ENCODE measurements at regions not wholly inside any gene's neighbourhood (a gene's known extent, or its start where the extent isn't known, plus 50 kb on each side); places are given as distances from the start of the nearest gene placed in this dataset.

DNA sequence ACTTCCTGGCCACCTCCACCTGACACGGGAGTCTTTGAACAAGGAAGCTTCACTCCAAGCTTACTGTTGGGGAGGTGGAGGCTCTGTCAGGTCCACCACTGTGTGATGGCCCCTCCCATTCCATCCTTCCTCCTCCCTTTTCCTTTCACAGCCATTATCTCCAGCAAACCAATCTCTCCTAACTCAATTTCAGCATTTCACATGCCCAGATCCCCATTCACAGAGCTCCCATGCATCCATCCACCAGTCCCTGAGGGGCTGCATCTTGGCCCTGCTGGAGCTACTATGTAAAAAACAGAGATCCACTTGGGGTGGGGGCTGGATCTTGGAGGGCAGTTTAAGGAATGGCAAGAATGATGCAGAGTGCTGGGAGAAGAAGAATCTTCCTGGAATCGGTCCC is 129.0 kb upstream of the COPS8 start:
- Histone ChIP-seq H3K4me3 (no peak overlapping the region), H3K27ac (no peak overlapping the region)
- TF ChIP-seq, protein P1, sequence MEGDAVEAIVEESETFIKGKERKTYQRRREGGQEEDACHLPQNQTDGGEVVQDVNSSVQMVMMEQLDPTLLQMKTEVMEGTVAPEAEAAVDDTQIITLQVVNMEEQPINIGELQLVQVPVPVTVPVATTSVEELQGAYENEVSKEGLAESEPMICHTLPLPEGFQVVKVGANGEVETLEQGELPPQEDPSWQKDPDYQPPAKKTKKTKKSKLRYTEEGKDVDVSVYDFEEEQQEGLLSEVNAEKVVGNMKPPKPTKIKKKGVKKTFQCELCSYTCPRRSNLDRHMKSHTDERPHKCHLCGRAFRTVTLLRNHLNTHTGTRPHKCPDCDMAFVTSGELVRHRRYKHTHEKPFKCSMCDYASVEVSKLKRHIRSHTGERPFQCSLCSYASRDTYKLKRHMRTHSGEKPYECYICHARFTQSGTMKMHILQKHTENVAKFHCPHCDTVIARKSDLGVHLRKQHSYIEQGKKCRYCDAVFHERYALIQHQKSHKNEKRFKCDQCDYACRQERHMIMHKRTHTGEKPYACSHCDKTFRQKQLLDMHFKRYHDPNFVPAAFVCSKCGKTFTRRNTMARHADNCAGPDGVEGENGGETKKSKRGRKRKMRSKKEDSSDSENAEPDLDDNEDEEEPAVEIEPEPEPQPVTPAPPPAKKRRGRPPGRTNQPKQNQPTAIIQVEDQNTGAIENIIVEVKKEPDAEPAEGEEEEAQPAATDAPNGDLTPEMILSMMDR (IDR thresholded peaks at IDR 0.05) = no peak
- DNase-seq (ENCODE audit: low spot score) = peak; percentile 57

DNA sequence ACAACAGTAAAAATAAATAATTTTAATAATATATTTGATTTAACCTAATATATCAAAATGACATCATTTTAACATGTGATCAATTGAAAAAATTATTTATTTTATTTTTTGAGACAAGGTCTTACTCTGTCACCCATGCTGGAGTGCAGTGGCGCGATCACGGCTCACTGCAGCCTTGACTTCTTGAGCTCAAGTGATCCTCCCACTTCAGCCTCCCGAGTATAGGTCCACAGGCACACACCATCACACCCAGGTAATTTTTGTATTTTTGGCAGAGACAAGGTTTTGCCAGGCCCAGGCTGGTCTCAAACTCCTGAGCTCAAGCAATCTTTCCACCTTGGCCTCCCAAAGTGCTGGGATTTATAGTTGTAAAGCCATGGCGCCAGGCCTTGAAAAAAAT is 126.7 kb upstream of the COPS8 start:
- peak; percentile 22 for DNase-seq (ENCODE audit: low spot score)
- no peak overlapping the region for H3K27ac ChIP-seq
- TF ChIP-seq, protein P1 (IDR thresholded peaks at IDR 0.05) = no peak

DNA sequence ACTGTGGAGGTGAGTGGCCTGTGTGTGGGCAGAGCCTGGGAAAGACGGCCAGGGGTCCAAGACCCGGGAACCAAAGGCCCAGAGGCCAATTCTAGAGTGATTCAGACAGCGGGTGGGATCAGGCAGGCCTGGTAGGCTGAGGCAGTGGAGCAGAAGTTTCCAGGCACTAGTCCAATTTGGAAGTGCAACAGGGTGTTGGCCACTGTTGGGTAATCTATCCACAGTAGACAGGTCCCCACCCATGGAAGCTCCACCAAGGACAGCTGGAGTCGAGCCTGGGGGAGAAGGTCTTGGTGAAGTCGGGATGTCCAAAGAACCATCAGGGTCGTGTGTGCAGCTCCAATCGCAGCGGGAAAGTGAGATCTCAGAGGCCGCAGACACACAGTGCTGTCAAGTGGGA is 125.8 kb upstream of the COPS8 start:
- TF ChIP-seq, protein P1 (IDR thresholded peaks at IDR 0.05) = no peak
- peak; percentile 75 for DNase-seq (ENCODE audit: low spot score)
- Histone ChIP-seq H3K27ac (peak overlapping the region in 1 of 2 donors; percentile 51), H3K4me3 (no peak overlapping the region)

More for the DNA sequence above, 126.7 kb upstream of the COPS8 start:
- no peak overlapping the region for H3K4me3 ChIP-seq

DNA sequence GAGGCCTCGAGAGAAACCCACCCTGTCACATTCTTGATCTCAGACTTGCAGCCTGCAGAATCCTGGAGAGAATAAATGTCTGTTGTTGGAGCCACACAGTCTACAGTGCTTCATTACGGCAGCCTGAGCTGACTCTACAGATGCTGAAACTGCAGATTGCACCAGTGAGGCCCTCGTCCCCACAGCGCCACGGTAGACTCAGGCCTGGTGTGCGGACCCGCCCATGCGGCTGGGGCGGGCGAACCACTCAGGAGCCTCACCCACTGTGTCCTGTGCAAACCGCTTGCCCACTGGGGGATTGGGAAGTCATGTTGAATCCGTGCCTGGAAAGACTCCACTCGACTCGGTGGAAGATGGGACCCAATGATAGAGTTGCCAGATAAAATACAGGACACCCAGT is 125.2 kb upstream of the COPS8 start:
- no peak overlapping the region for H3K4me3 ChIP-seq
- DNase-seq (ENCODE audit: low spot score) = peak; percentile 72
- TF ChIP-seq, protein P1 (IDR thresholded peaks at IDR 0.05) = no peak
- H3K27ac ChIP-seq = peak overlapping the region in 1 of 2 donors; percentile 51

DNA sequence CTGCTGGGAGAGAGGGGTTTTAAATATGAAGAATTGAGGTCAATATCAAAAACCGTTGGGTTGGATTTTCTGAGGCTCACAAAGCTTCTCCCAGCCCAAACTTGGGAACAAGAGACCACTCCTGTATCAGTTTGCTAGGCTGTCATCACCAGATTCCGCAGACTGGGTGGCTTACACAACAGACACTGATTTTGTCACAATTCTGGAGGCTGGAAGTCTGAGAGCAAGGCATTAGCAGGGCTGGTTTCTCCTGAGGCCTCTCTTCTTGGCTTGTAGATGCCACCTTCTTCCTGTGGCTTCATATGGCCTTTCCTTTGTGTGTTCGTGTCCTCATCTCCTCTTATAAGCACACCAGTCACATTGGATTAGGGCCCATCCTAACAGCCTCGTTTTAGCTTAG is 122.9 kb upstream of the COPS8 start:
- Histone ChIP-seq H3K27ac (no peak overlapping the region), H3K4me3 (no peak overlapping the region)
- TF ChIP-seq, protein P1 (IDR thresholded peaks at IDR 0.05) = no peak
- DNase-seq (ENCODE audit: low spot score) = peak; percentile 46

DNA sequence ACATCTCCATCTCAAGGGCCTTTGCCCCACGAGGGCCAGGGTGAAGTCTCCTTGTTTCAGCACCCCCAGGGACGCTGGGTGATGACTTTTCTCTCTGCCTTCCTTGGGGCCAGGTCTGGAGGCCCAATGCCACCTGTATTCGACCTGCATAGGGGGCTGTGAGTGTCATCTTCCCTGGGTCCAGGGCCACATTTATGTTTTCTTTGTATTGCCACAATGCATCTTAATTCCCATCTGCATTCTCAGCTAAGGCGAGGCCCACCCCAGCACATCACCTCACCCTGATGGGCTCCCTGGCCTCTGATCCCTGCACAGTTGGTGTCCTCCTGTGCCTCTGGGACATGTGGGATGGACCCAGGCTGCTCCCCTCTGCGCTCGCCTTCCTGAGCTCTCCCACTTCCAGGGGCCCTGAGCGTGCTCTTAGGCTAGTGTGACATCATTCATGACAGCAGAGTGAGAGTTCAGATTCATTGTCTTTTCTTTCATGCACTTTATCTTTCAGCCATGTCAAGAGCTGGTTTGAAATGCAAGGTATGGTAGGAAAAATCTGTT is 122.0 kb upstream of the COPS8 start:
- peak; percentile 65 for DNase-seq (ENCODE audit: low spot score)
- Histone ChIP-seq H3K27ac (peak overlapping the region in 1 of 2 donors; percentile 42), H3K4me3 (no peak overlapping the region)
- TF ChIP-seq, protein P1 (IDR thresholded peaks at IDR 0.05) = no peak

DNA sequence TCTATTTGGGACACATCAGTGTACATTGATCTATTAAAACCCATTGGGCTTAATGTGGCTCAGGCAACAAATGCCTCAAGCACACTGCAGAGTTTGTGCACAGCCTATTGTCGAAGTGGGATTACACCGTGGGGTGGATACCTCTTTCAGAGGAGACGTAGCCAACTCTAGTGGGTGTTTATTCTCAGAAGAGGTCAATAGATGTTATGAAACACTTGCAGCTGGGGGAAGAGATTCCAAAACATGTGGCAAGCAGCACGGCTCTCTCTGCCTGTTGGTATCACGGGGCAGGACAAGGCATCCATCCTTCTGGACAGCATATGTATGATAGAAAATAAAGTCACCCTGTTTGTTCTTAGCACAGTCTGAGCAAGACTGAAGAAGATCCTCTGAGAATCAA is 121.4 kb upstream of the COPS8 start:
- H3K4me3 ChIP-seq = no peak overlapping the region
- H3K27ac ChIP-seq = peak overlapping the region in 1 of 2 donors; percentile 42
- DNase-seq (ENCODE audit: low spot score) = peak; percentile 64
- TF ChIP-seq, protein P1 (IDR thresholded peaks at IDR 0.05) = no peak
